ENCODE measurements at regions not wholly inside any gene's neighbourhood (a gene's known extent, or its start where the extent isn't known, plus 50 kb on each side); places are given as distances from the start of the nearest gene placed in this dataset.

GRCh38 chr18:39952816-39953215, 2002.2 kb upstream of the PIK3C3 start:
- no peak for ATAC-seq
- POLR2A ChIA-PET, result no interaction called here
- TF ChIP-seq MLLT1 (IDR thresholded peaks at IDR 0.05) (no peak), RAD51 (IDR thresholded peaks at IDR 0.05) (no peak), YY1 (IDR thresholded peaks at IDR 0.05; ENCODE audit: low read depth, low read length) (no peak), CBX3 (IDR thresholded peaks at IDR 0.05; ENCODE audit: borderline replicate concordance, low read depth) (no peak), FOXM1 (IDR thresholded peaks at IDR 0.05; ENCODE audit: low read depth, low read length) (no peak), USF2 (IDR thresholded peaks at IDR 0.05; ENCODE audit: borderline replicate concordance, low read depth, low read length) (no peak), GABPA (IDR thresholded peaks at IDR 0.05; ENCODE audit: low read depth) (no peak), PAX8 (IDR thresholded peaks at IDR 0.05) (no peak), ZZZ3 (IDR thresholded peaks at IDR 0.05; ENCODE audit: control insufficient read depth, insufficient read length, low read depth) (no peak), STAT1 (conservative IDR thresholded peaks at IDR 0.05) (no peak), RCOR1 (conservative IDR thresholded peaks at IDR 0.05; ENCODE audit: low read depth, low read length) (no peak), SREBF2 (IDR thresholded peaks at IDR 0.05; ENCODE audit: low read length) (no peak), LARP7 (IDR thresholded peaks at IDR 0.05) (no peak), MYC (IDR thresholded peaks at IDR 0.05; ENCODE audit: insufficient read depth, insufficient read length, insufficient replicate concordance, low read length, severe bottlenecking) (no peak), NFIC (IDR thresholded peaks at IDR 0.05; ENCODE audit: low read depth, low read length) (no peak), KDM1A (IDR thresholded peaks at IDR 0.05; ENCODE audit: borderline replicate concordance) (no peak), NBN (IDR thresholded peaks at IDR 0.05) (no peak), RUNX3 (IDR thresholded peaks at IDR 0.05; ENCODE audit: low read length) (no peak), CEBPZ (IDR thresholded peaks at IDR 0.05; ENCODE audit: low read depth, low read length) (no peak)

More at GRCh38 chr18:39952816-39953215, 2002.2 kb upstream of the PIK3C3 start:
- SMC1A ChIA-PET (ENCODE audit: uncharacterized antibody, unreplicated experiment), result no interaction called here
- no peak for FAIRE-seq
- no TSS peak for BruUV-seq (replicated peaks)
- Histone ChIP-seq H3K9ac (ENCODE audit: control insufficient read depth, insufficient read depth, low read length) (no peak overlapping the region), H4K20me1 (ENCODE audit: control insufficient read depth, insufficient read depth) (no peaks in the 10 kb centered on the region), H3K36me3 (ENCODE audit: control insufficient read depth in 2 of 2, insufficient read depth in 2 of 2, low read length in 1 of 2) (no peaks in the 10 kb centered on the region), H3K27ac (ENCODE audit: control insufficient read depth, insufficient read depth) (no peak overlapping the region), H3K4me3 (no peak overlapping the region), H3K79me2 (ENCODE audit: control insufficient read depth, insufficient read depth, low read length) (no peaks in the 10 kb centered on the region), H3K4me1 (ENCODE audit: control insufficient read depth, insufficient read depth, low read length) (no peaks in the 10 kb centered on the region), H3K4me2 (ENCODE audit: control insufficient read depth, insufficient read depth) (no peak overlapping the region), H3K9me3 (replicated peaks; ENCODE audit: control insufficient read depth, insufficient read depth, low read length) (no peaks in the 10 kb centered on the region), H3K27me3 (replicated peaks in 1 of 2; ENCODE audit: control insufficient read depth in 2 of 2, insufficient read depth in 2 of 2, low read length in 1 of 2) (no peaks in the 10 kb centered on the region), H2AFZ (ENCODE audit: control insufficient read depth, low read depth, low read length) (no peak overlapping the region)
- RAD21 ChIA-PET (ENCODE audit: unreplicated experiment), result no interaction called here
- in situ Hi-C loops (cut with MboI), result no loop called here
- intact Hi-C loops (cut with micrococcal nuclease; ENCODE audit: unreplicated experiment), result loop anchor here (5.0 kb wide), 1 partner anchor 209 kb away; no protein-coding TSS in a partner anchor
- no peak for DNase-seq (ENCODE audit: low read depth, low spot score)
- CTCF ChIA-PET, result interaction anchor here (0.7 kb wide), 1 partner anchor 220 kb away, joined by 3 read pairs; no protein-coding TSS in a partner anchor
- WGBS (ENCODE audit: insufficient coverage, insufficient replicate concordance, low lambda C conversion rate, missing lambda C conversion rate), result 27% methylated on average over 2 of the region's 2 CpGs

Measured in GM12878 (cell line).